Progenitor cell of endocrine pancreas (in vitro differentiated cells): ENCODE measurements at regions not wholly inside any gene's neighbourhood (a gene's known extent, or its start where the extent isn't known, plus 50 kb on each side); places are given as distances from the start of the nearest gene placed in this dataset.

Experiments
- DNase-seq: peaks from one replicate; pipeline ENCODE4 v3.0.0; 2021; ENCODE audit warnings: low spot score; ENCODE audit not compliant: unreplicated experiment
- H3K27ac Mint-ChIP-seq: 2 replicates; pipeline ENCODE4 v1.8.0; 2021; ENCODE audit warnings: mild to moderate bottlenecking, moderate library complexity, mixed read lengths
- H3K27me3 Mint-ChIP-seq: 2 replicates; pipeline ENCODE4 v1.8.0; 2021; ENCODE audit warnings: mixed read lengths
- H3K36me3 Mint-ChIP-seq: 2 replicates; pipeline ENCODE4 v1.8.0; 2022; ENCODE audit warnings: mixed read lengths; ENCODE audit not compliant: insufficient read depth
- H3K4me1 Mint-ChIP-seq: 2 replicates; pipeline ENCODE4 v1.8.0; 2021; ENCODE audit warnings: low read depth, mixed read lengths
- H3K4me3 Mint-ChIP-seq: 2 replicates; pipeline ENCODE4 v1.8.0; 2021; ENCODE audit warnings: low read depth, mild to moderate bottlenecking, moderate library complexity, mixed read lengths
- H3K9me3 Mint-ChIP-seq: 2 replicates; pipeline ENCODE4 v1.8.0; 2021; ENCODE audit warnings: low read depth, mixed read lengths
- CTCF ChIP-seq: fragments of 200-600 bp; sonication (generic); IDR thresholded peaks from one replicate; pipeline ENCODE4 v1.5.0; 2021; ENCODE audit warnings: antibody characterized with exemption, mild to moderate bottlenecking; ENCODE audit not compliant: unreplicated experiment

GRCh38 chr22:48701296-48702030 is 1126.2 kb downstream of the BRD1 start:
- Mint-ChIP-seq H3K4me3 (no peak overlapping the region), H3K4me1 (peaks cover 12% of the 10 kb centered on the region), H3K27me3 (no peaks in the 10 kb centered on the region), H3K27ac (peak overlapping the region; percentile 95), H3K36me3 (peaks cover 2% of the 10 kb centered on the region), H3K9me3 (no peaks in the 10 kb centered on the region)
- TF ChIP-seq CTCF = no peak
- no peak for DNase-seq

GRCh38 chr22:48700566-48701295 is 1126.9 kb downstream of the BRD1 start:
- no peak overlapping the region for H3K27ac Mint-ChIP-seq
- H3K9me3 Mint-ChIP-seq = no peaks in the 10 kb centered on the region
- peaks cover 2% of the 10 kb centered on the region for H3K36me3 Mint-ChIP-seq
- H3K27me3 Mint-ChIP-seq = no peaks in the 10 kb centered on the region
- H3K4me1 Mint-ChIP-seq = peaks cover 12% of the 10 kb centered on the region
- DNase-seq = no peak
- no peak for TF ChIP-seq CTCF
- H3K4me3 Mint-ChIP-seq = no peak overlapping the region

- DNase-seq = no peak
- peaks cover 12% of the 10 kb centered on the region for H3K4me1 Mint-ChIP-seq
- peaks cover 2% of the 10 kb centered on the region for H3K36me3 Mint-ChIP-seq
- no peak overlapping the region for H3K27ac Mint-ChIP-seq
- H3K27me3 Mint-ChIP-seq = no peaks in the 10 kb centered on the region
- no peak for TF ChIP-seq CTCF
- H3K4me3 Mint-ChIP-seq = no peak overlapping the region
- no peaks in the 10 kb centered on the region for H3K9me3 Mint-ChIP-seq
Measured at GRCh38 chr22:48700180-48700565, 1127.5 kb downstream of the BRD1 start.

- TF ChIP-seq CTCF = no peak
- Mint-ChIP-seq H3K27me3 (no peaks in the 10 kb centered on the region), H3K4me1 (peaks cover 11% of the 10 kb centered on the region), H3K27ac (no peak overlapping the region), H3K9me3 (no peaks in the 10 kb centered on the region), H3K36me3 (peaks cover 2% of the 10 kb centered on the region), H3K4me3 (no peak overlapping the region)
- no peak for DNase-seq
Measured at GRCh38 chr22:48699511-48699910, 1128.2 kb downstream of the BRD1 start.

- Mint-ChIP-seq H3K4me1 (peaks cover 11% of the 10 kb centered on the region), H3K27ac (no peak overlapping the region), H3K36me3 (peaks cover 2% of the 10 kb centered on the region), H3K9me3 (no peaks in the 10 kb centered on the region), H3K4me3 (no peak overlapping the region), H3K27me3 (no peaks in the 10 kb centered on the region)
- DNase-seq = no peak
- no peak for TF ChIP-seq CTCF
Measured at GRCh38 chr22:48698618-48699017, 1129.1 kb downstream of the BRD1 start.
